MCF 10A (cell line): ENCODE measurements at regions not wholly inside any gene's neighbourhood (a gene's known extent, or its start where the extent isn't known, plus 50 kb on each side); places are given as distances from the start of the nearest gene placed in this dataset.
"Not testable (repeated sequence)": the region's sequence is repeated elsewhere in the genome, so short reads cannot be mapped to it uniquely, and the experiment has no call there.

Source experiments
- BruUV-seq: library from RNA; stranded (reverse); fragments of 400-500 nt; replicated peaks from 2 replicates; lab custom pipeline; 2021; lab: Mats Ljungman, UMichigan
- CTCF ChIA-PET: fragments of 300-600 bp; sonication (Branson Sonifier 250); formaldehyde crosslinking; extraction: SDS; loops from one replicate; lab custom pipeline; 2021; ENCODE audit warnings: antibody characterized with exemption, inconsistent platforms; lab: Yijun Ruan, JAX
- POLR2A ChIA-PET: fragments of 300-600, 350-650 bp; sonication (Branson Sonifier 250); formaldehyde crosslinking; extraction: SDS; loops from one replicate; lab custom pipeline; 2020; ENCODE audit warnings: antibody characterized with exemption, inconsistent platforms; lab: Yijun Ruan, JAX
- DNase-seq: peaks from one replicate; pipeline ENCODE4 v3.0.0-alpha.2; 2018; ENCODE audit not compliant: unreplicated experiment
- H3K27ac Mint-ChIP-seq: one replicate; pipeline ENCODE4 v1.8.0; 2022; ENCODE audit warnings: mild to moderate bottlenecking, low read depth, mixed read lengths; ENCODE audit not compliant: unreplicated experiment
- H3K27me3 Mint-ChIP-seq: one replicate; pipeline ENCODE4 v1.8.0; 2022; ENCODE audit warnings: mixed read lengths; ENCODE audit not compliant: insufficient read depth, unreplicated experiment
- H3K36me3 Mint-ChIP-seq: one replicate; pipeline ENCODE4 v1.8.0; 2022; ENCODE audit warnings: mild to moderate bottlenecking, moderate library complexity, mixed read lengths; ENCODE audit not compliant: insufficient read depth, unreplicated experiment
- H3K4me1 Mint-ChIP-seq: one replicate; pipeline ENCODE4 v1.8.0; 2022; ENCODE audit warnings: mixed read lengths; ENCODE audit not compliant: insufficient read depth, unreplicated experiment
- H3K4me3 Mint-ChIP-seq: one replicate; pipeline ENCODE4 v1.8.0; 2022; ENCODE audit warnings: mild to moderate bottlenecking, moderate library complexity, mixed read lengths; ENCODE audit not compliant: unreplicated experiment
- H3K9me3 Mint-ChIP-seq: one replicate; pipeline ENCODE4 v1.8.0; 2022; ENCODE audit warnings: mixed read lengths; ENCODE audit not compliant: unreplicated experiment
- CTCF ChIP-seq: fragments of 200-600 bp; IDR thresholded peaks from one replicate; pipeline ENCODE4 v1.8.0; 2022; ENCODE audit warnings: antibody characterized with exemption, mild to moderate bottlenecking; ENCODE audit not compliant: unreplicated experiment
- intact Hi-C: fragments of 100-400 bp; cut with micrococcal nuclease; formaldehyde crosslinking; loops from 2 replicates; pipeline ENCODE4 v1.14.1; 2022

GRCh38 chr1:199834711-199835110, 192.8 kb upstream of the NR5A2 start:
- intact Hi-C loops = no loop called here
- no peak for DNase-seq

GRCh38 chr1:199836430-199836829, 191.1 kb upstream of the NR5A2 start:
- Mint-ChIP-seq H3K27ac (no peak overlapping the region), H3K27me3 (no peaks in the 10 kb centered on the region), H3K9me3 (peaks cover 14% of the 10 kb centered on the region), H3K36me3 (no peaks in the 10 kb centered on the region), H3K4me1 (no peaks in the 10 kb centered on the region), H3K4me3 (no peak overlapping the region)
- CTCF ChIA-PET = interaction anchor here (0.5 to 0.8 kb wide), 3 partner anchors 15 to 50 kb away, joined by 3 read pairs; no protein-coding TSS in a partner anchor
- TF ChIP-seq CTCF = no peak
- POLR2A ChIA-PET = no interaction called here
- no peak for DNase-seq
- intact Hi-C loops = no loop called here
- no TSS peak for BruUV-seq

More at GRCh38 chr1:199834711-199835110, 192.8 kb upstream of the NR5A2 start:
- peaks cover 14% of the 10 kb centered on the region for H3K9me3 Mint-ChIP-seq
- no peaks in the 10 kb centered on the region for H3K36me3 Mint-ChIP-seq
- H3K4me3 Mint-ChIP-seq = no peak overlapping the region
- no peak for TF ChIP-seq CTCF
- no peaks in the 10 kb centered on the region for H3K4me1 Mint-ChIP-seq
- no TSS peak for BruUV-seq
- H3K27ac Mint-ChIP-seq = no peak overlapping the region
- ChIA-PET POLR2A (interaction anchor here (0.6 kb wide), 1 partner anchor 92 kb away, joined by 3 read pairs; no protein-coding TSS in a partner anchor), CTCF (interaction anchor here (0.6 to 1.0 kb wide), 3 partner anchors 15 to 654 kb away, joined by 3 read pairs; no protein-coding TSS in a partner anchor)
- no peaks in the 10 kb centered on the region for H3K27me3 Mint-ChIP-seq

- Mint-ChIP-seq H3K4me1 (no peaks in the 10 kb centered on the region), H3K27ac (no peak overlapping the region), H3K27me3 (no peaks in the 10 kb centered on the region), H3K36me3 (no peaks in the 10 kb centered on the region), H3K9me3 (peaks cover 14% of the 10 kb centered on the region), H3K4me3 (no peak overlapping the region)
- TF ChIP-seq CTCF = no peak
- BruUV-seq = no TSS peak
- intact Hi-C loops = no loop called here
- CTCF ChIA-PET = interaction anchor here (0.7 kb wide), 2 partner anchors 51 to 646 kb away, joined by 3 read pairs; no protein-coding TSS in a partner anchor
- POLR2A ChIA-PET = interaction anchor here (0.6 kb wide), 1 partner anchor 671 kb away, joined by 3 read pairs; no protein-coding TSS in a partner anchor
- DNase-seq = no peak
These were observed 190.2 kb upstream of the NR5A2 start for GRCh38 chr1:199837321-199837720.

GRCh38 chr1:199839608-199840007, 187.9 kb upstream of the NR5A2 start:
- BruUV-seq, H3K27me3 Mint-ChIP-seq, intact Hi-C loops, H3K36me3 Mint-ChIP-seq, H3K27ac Mint-ChIP-seq, H3K4me1 Mint-ChIP-seq, H3K4me3 Mint-ChIP-seq, POLR2A ChIA-PET, DNase-seq: not testable (repeated sequence)
- H3K9me3 Mint-ChIP-seq = peaks cover 14% of the 10 kb centered on the region
- CTCF ChIA-PET = interaction anchor here (0.6 kb wide), 3 partner anchors 13 to 762 kb away, joined by 3 to 5 read pairs (median 3); no protein-coding TSS in a partner anchor

GRCh38 chr1:199843096-199843495, 184.4 kb upstream of the NR5A2 start:
- BruUV-seq, DNase-seq, H3K27ac Mint-ChIP-seq, H3K4me3 Mint-ChIP-seq, intact Hi-C loops, H3K36me3 Mint-ChIP-seq, H3K27me3 Mint-ChIP-seq, H3K9me3 Mint-ChIP-seq, H3K4me1 Mint-ChIP-seq: not testable (repeated sequence)
- CTCF ChIA-PET = interaction anchor here (0.6 to 1.2 kb wide), 4 partner anchors 10 to 297 kb away, joined by 3 to 4 read pairs (median 4); no protein-coding TSS in a partner anchor
- POLR2A ChIA-PET = interaction anchor here (0.6 to 2.6 kb wide), 5 partner anchors 10 to 939 kb away, joined by 3 to 8 read pairs (median 3); no protein-coding TSS in a partner anchor
